A549 (cell line): ENCODE measurements at regions not wholly inside any gene's neighbourhood (a gene's known extent, or its start where the extent isn't known, plus 50 kb on each side); places are given as distances from the start of the nearest gene placed in this dataset.

Source experiments
- ATAC-seq, 2 experiments: fragments of 200-7000 bp in 1 of 2; fragments of >200 bp in 1 of 2; cut with Nextera tagmentation in 1 of 2; cut with Tn5 transposase in 1 of 2; 3 replicates each; pipeline versions ENCODE4 v1.8.0 to v1.9.1; 2018 to 2020; ENCODE audit warnings: mild to moderate bottlenecking in 1 of 2, moderate library complexity in 1 of 2
- CTCF ChIA-PET: fragments of 300-600 bp; sonication (Branson Sonifier 250); formaldehyde crosslinking; extraction: SDS; loops from one replicate; lab custom pipeline; 2021; ENCODE audit warnings: antibody characterized with exemption, inconsistent platforms; lab: Yijun Ruan, JAX
- POLR2A ChIA-PET: fragments of 350-600 bp; formaldehyde crosslinking; extraction: SDS; loops from one replicate; lab custom pipeline; 2021; ENCODE audit warnings: antibody characterized with exemption, inconsistent platforms; lab: Yijun Ruan, JAX
- DNase-seq, 2 experiments: peaks; one replicate each; pipeline versions ENCODE4 v3.0.0 to v3.0.0-alpha.2; 2011 to 2016; ENCODE audit warnings: low read depth in 1 of 2, low spot score in 1 of 2
- FAIRE-seq: peaks from 2 replicates; lab custom pipeline; 2011; peaks lifted over from hg19 to GRCh38; lab: Jason Lieb, UNC
- H3K27ac ChIP-seq, 2 experiments: fragments of >200 bp; sonication (Bioruptor Twin); formaldehyde crosslinking; 3 replicates each; pipeline ENCODE4 v1.5.1; 2016 to 2017
- H3K4me1 ChIP-seq: fragments of >200 bp; sonication (Bioruptor Twin); formaldehyde crosslinking; 3 replicates; pipeline ENCODE4 v1.6.1; 2016
- H3K4me2 ChIP-seq: fragments of >200 bp; sonication (Bioruptor Twin); formaldehyde crosslinking; 3 replicates; pipeline ENCODE4 v1.6.1; 2016
- H3K4me3 ChIP-seq: fragments of >200 bp; sonication (Bioruptor Twin); formaldehyde crosslinking; 3 replicates; pipeline ENCODE4 v1.5.1; 2016
- H3K9me3 ChIP-seq: fragments of >200 bp; sonication (Bioruptor Twin); formaldehyde crosslinking; 3 replicates; pipeline ENCODE4 v1.6.1; 2016
- CHD4 ChIP-seq: fragments of 200-600 bp; sonication (generic); IDR thresholded peaks from 2 replicates; pipeline ENCODE4 v1.6.1; 2016; ENCODE audit warnings: antibody characterized with exemption, mild to moderate bottlenecking, borderline replicate concordance
- EHF ChIP-seq: fragments of 250-450 bp; sonication (Bioruptor Pico); IDR thresholded peaks from 2 replicates; pipeline ENCODE4 v1.5.0; 2020; ENCODE audit warnings: mild to moderate bottlenecking
- EP300 ChIP-seq, 2 experiments: fragments of >200 bp; sonication (Bioruptor Twin); formaldehyde crosslinking; IDR thresholded peaks; 2 replicates in 1 of 2; 3 replicates in 1 of 2; pipeline ENCODE4 v1.6.1; 2016 to 2017
- JUN ChIP-seq, 2 experiments: fragments of >200 bp; sonication (Bioruptor Twin); formaldehyde crosslinking; IDR thresholded peaks; 2 replicates in 1 of 2; 3 replicates in 1 of 2; pipeline ENCODE4 v1.6.1; 2016 to 2017
- JUNB ChIP-seq: fragments of >200 bp; sonication (Bioruptor Twin); formaldehyde crosslinking; IDR thresholded peaks from 2 replicates; pipeline ENCODE4 v1.6.1; 2016
- KDM1A ChIP-seq: fragments of 200-600 bp; sonication (generic); IDR thresholded peaks from 2 replicates; pipeline ENCODE4 v1.6.1; 2016; ENCODE audit warnings: low read depth, mild to moderate bottlenecking
- KDM5A ChIP-seq: fragments of 200-600 bp; sonication (generic); IDR thresholded peaks from 2 replicates; pipeline ENCODE4 v1.6.1; 2016; ENCODE audit warnings: antibody characterized with exemption, mild to moderate bottlenecking
- MAZ ChIP-seq: fragments of 150-350 bp; IDR thresholded peaks from 2 replicates; pipeline ENCODE4 v1.6.1; 2014; ENCODE audit warnings: antibody characterized with exemption, low read depth, low read length, borderline replicate concordance
- NPAS2 ChIP-seq: fragments of 250-450 bp; sonication (Bioruptor Pico); IDR thresholded peaks from 2 replicates; pipeline ENCODE4 v1.8.0; 2022; ENCODE audit warnings: mild to moderate bottlenecking, moderate library complexity, borderline replicate concordance
- PHF8 ChIP-seq: fragments of 200-600 bp; sonication (generic); IDR thresholded peaks from 2 replicates; pipeline ENCODE4 v1.6.1; 2016; ENCODE audit warnings: low read depth, mild to moderate bottlenecking, antibody characterized with exemption, moderate library complexity, borderline replicate concordance
- POLR2A ChIP-seq: IDR thresholded peaks from 2 replicates; pipeline ENCODE4 v1.6.1; 2012; ENCODE audit warnings: mild to moderate bottlenecking, low read length
- RAD21 ChIP-seq, 2 experiments: fragments of >200 bp in 1 of 2; sonication (Bioruptor Twin) in 1 of 2; formaldehyde crosslinking in 1 of 2; IDR thresholded peaks in 1 of 2; conservative IDR thresholded peaks in 1 of 2; 2 replicates in 1 of 2; 3 replicates in 1 of 2; pipeline ENCODE4 v1.6.1; 2012 to 2018; ENCODE audit warnings: inconsistent platforms in 1 of 2
- RARB ChIP-seq: fragments of 250-450 bp; sonication (Bioruptor Pico); IDR thresholded peaks from 2 replicates; pipeline ENCODE4 v1.8.0; 2021; ENCODE audit warnings: mild to moderate bottlenecking, moderate library complexity
- RCOR1 ChIP-seq: fragments of 150-350 bp; IDR thresholded peaks from 2 replicates; pipeline ENCODE4 v1.6.1; 2014; ENCODE audit warnings: antibody characterized with exemption, low read length, low read depth
- RFX5 ChIP-seq: fragments of 450-650 bp; IDR thresholded peaks from 2 replicates; pipeline ENCODE4 v1.7.1; 2014; ENCODE audit warnings: antibody characterized with exemption, mild to moderate bottlenecking, moderate library complexity
- SMC3 ChIP-seq: fragments of >200 bp; sonication (Bioruptor Twin); formaldehyde crosslinking; IDR thresholded peaks from 3 replicates; pipeline ENCODE4 v1.6.1; 2018; ENCODE audit warnings: inconsistent platforms
- SREBF2 ChIP-seq: fragments of 450-650 bp; IDR thresholded peaks from 2 replicates; pipeline ENCODE4 v1.6.1; 2014; ENCODE audit warnings: mild to moderate bottlenecking, moderate library complexity
- ZC3H11A ChIP-seq: fragments of 450-650 bp; IDR thresholded peaks from 2 replicates; pipeline ENCODE4 v1.6.1; 2014; ENCODE audit warnings: antibody characterized with exemption, mild to moderate bottlenecking
- ZFP36 ChIP-seq: fragments of 450-650 bp; IDR thresholded peaks from 2 replicates; pipeline ENCODE4 v1.6.1; 2014; ENCODE audit warnings: borderline replicate concordance; ENCODE audit not compliant: partially characterized antibody
- ZNF302 ChIP-seq: fragments of 250-450 bp; sonication (Bioruptor Pico); IDR thresholded peaks from 2 replicates; pipeline ENCODE4 v1.9.0; 2021; ENCODE audit warnings: inconsistent platforms, mild to moderate bottlenecking, moderate library complexity
- WGBS: methylation state at CpG from one replicate; pipeline ENCODE4 v1.1.6; 2017; ENCODE audit errors: missing lambda C conversion rate; 5-methylcytosine and 5-hydroxymethylcytosine counted together
- TF ChIP-seq, protein P1 (sequence below): IDR thresholded peaks from 2 replicates; pipeline ENCODE4 v1.6.1; 2012
- TF ChIP-seq, protein P2 (sequence below): fragments of 250-450 bp; sonication (Bioruptor Pico); IDR thresholded peaks from 2 replicates; pipeline ENCODE4 v1.5.0; 2021; ENCODE audit warnings: mild to moderate bottlenecking, moderate library complexity, borderline replicate concordance
- TF ChIP-seq, protein P3 (sequence below): fragments of 200-600 bp; sonication (generic); IDR thresholded peaks from 2 replicates; pipeline ENCODE4 v1.6.1; 2016; ENCODE audit warnings: antibody characterized with exemption, mild to moderate bottlenecking, moderate library complexity
- TF ChIP-seq, protein P4 (sequence below): fragments of >200 bp; sonication (Bioruptor Twin); formaldehyde crosslinking; IDR thresholded peaks from 3 replicates; pipeline ENCODE4 v1.5.1; 2016

DNA sequence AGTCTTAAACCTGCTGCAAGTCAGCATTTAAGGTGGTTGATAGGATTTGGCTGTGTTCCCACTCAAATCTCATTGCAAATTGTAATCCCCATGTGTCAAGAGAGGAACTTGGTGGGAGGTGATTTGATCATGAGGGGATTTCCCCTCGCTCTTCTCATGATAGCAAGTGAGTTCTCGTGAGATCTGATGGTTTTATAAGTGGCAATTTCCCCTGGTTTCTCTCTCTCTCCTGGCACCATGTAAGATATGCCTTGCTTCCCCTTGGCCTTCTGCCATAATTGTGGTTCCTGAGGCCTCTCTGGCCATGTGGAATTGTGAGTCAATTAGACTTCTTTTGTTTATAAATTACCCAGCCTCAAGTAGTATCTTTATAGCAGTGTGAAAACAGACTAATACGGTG, 84.3 kb upstream of the SMC2 start:
- WGBS: 18% methylated on average over 3 of the region's 3 CpGs
- CTCF ChIA-PET: no interaction called here
- no peak for TF ChIP-seq RFX5
- no peak for TF ChIP-seq ZC3H11A
- TF ChIP-seq CHD4: no peak
- no peak for TF ChIP-seq KDM5A
- TF ChIP-seq, protein P1, sequence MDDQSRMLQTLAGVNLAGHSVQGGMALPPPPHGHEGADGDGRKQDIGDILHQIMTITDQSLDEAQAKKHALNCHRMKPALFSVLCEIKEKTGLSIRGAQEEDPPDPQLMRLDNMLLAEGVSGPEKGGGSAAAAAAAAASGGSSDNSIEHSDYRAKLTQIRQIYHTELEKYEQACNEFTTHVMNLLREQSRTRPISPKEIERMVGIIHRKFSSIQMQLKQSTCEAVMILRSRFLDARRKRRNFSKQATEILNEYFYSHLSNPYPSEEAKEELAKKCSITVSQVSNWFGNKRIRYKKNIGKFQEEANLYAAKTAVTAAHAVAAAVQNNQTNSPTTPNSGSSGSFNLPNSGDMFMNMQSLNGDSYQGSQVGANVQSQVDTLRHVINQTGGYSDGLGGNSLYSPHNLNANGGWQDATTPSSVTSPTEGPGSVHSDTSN: no peak
- TF ChIP-seq ZNF302 (CRISPR knock-in tag): no peak
- no peak for TF ChIP-seq SREBF2
- TF ChIP-seq RARB: no peak
- TF ChIP-seq JUNB: no peak
- TF ChIP-seq POLR2A: no peak
- no peak for TF ChIP-seq ZFP36
- no peak for TF ChIP-seq KDM1A
- no peak for TF ChIP-seq EP300 (IDR thresholded peaks at IDR 0.05)
- TF ChIP-seq RAD21 (conservative IDR thresholded peaks at IDR 0.05 in 1 of 2, IDR thresholded peaks at IDR 0.05 in 1 of 2): no peak
- TF ChIP-seq JUN (IDR thresholded peaks at IDR 0.05): no peak
- TF ChIP-seq RCOR1: no peak
- H3K27ac ChIP-seq: no peak overlapping the region
- no peak for FAIRE-seq
- no peaks in the 10 kb centered on the region for H3K4me1 ChIP-seq
- no peaks in the 10 kb centered on the region for H3K9me3 ChIP-seq
- DNase-seq: no peak
- no peak overlapping the region for H3K4me3 ChIP-seq
- POLR2A ChIA-PET: no interaction called here
- H3K4me2 ChIP-seq: no peak overlapping the region
- ATAC-seq: no peak

DNA sequence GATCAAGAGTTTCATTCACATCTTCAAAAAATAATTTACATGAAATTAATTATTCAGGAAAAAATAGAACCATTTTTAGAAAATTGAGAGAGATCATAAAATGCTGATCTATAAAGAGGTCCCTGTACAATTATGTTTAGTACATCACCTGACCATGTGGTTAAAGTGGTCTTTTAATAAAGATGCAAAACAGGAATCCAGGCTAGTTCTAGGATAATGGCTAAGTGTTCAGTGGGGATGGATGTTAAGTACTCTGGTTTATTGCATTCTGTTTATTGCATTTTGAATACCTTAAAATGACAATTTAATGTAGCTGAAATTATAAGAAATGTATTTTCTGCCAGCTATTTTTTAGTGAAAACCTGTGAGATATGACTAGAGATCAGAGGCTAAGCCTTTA, 72.0 kb upstream of the SMC2 start:
- TF ChIP-seq, protein P2, sequence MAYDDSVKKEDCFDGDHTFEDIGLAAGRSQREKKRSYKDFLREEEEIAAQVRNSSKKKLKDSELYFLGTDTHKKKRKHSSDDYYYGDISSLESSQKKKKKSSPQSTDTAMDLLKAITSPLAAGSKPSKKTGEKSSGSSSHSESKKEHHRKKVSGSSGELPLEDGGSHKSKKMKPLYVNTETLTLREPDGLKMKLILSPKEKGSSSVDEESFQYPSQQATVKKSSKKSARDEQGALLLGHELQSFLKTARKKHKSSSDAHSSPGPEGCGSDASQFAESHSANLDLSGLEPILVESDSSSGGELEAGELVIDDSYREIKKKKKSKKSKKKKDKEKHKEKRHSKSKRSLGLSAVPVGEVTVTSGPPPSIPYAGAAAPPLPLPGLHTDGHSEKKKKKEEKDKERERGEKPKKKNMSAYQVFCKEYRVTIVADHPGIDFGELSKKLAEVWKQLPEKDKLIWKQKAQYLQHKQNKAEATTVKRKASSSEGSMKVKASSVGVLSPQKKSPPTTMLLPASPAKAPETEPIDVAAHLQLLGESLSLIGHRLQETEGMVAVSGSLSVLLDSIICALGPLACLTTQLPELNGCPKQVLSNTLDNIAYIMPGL (CRISPR knock-in tag): no peak
- TF ChIP-seq KDM1A: no peak
- TF ChIP-seq, protein P3, sequence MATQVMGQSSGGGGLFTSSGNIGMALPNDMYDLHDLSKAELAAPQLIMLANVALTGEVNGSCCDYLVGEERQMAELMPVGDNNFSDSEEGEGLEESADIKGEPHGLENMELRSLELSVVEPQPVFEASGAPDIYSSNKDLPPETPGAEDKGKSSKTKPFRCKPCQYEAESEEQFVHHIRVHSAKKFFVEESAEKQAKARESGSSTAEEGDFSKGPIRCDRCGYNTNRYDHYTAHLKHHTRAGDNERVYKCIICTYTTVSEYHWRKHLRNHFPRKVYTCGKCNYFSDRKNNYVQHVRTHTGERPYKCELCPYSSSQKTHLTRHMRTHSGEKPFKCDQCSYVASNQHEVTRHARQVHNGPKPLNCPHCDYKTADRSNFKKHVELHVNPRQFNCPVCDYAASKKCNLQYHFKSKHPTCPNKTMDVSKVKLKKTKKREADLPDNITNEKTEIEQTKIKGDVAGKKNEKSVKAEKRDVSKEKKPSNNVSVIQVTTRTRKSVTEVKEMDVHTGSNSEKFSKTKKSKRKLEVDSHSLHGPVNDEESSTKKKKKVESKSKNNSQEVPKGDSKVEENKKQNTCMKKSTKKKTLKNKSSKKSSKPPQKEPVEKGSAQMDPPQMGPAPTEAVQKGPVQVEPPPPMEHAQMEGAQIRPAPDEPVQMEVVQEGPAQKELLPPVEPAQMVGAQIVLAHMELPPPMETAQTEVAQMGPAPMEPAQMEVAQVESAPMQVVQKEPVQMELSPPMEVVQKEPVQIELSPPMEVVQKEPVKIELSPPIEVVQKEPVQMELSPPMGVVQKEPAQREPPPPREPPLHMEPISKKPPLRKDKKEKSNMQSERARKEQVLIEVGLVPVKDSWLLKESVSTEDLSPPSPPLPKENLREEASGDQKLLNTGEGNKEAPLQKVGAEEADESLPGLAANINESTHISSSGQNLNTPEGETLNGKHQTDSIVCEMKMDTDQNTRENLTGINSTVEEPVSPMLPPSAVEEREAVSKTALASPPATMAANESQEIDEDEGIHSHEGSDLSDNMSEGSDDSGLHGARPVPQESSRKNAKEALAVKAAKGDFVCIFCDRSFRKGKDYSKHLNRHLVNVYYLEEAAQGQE: no peak
- TF ChIP-seq, protein P4, sequence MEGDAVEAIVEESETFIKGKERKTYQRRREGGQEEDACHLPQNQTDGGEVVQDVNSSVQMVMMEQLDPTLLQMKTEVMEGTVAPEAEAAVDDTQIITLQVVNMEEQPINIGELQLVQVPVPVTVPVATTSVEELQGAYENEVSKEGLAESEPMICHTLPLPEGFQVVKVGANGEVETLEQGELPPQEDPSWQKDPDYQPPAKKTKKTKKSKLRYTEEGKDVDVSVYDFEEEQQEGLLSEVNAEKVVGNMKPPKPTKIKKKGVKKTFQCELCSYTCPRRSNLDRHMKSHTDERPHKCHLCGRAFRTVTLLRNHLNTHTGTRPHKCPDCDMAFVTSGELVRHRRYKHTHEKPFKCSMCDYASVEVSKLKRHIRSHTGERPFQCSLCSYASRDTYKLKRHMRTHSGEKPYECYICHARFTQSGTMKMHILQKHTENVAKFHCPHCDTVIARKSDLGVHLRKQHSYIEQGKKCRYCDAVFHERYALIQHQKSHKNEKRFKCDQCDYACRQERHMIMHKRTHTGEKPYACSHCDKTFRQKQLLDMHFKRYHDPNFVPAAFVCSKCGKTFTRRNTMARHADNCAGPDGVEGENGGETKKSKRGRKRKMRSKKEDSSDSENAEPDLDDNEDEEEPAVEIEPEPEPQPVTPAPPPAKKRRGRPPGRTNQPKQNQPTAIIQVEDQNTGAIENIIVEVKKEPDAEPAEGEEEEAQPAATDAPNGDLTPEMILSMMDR: no peak
- TF ChIP-seq SMC3: no peak
- no peak for TF ChIP-seq SREBF2
- TF ChIP-seq MAZ: no peak
- no peak for TF ChIP-seq RCOR1
- no peak for TF ChIP-seq EHF (CRISPR knock-in tag)
- no peak for TF ChIP-seq ZNF302 (CRISPR knock-in tag)
- TF ChIP-seq PHF8: no peak
- no peak for TF ChIP-seq NPAS2 (CRISPR knock-in tag)
- POLR2A ChIA-PET: no interaction called here
- no peaks in the 10 kb centered on the region for H3K4me1 ChIP-seq
- no peak overlapping the region for H3K4me3 ChIP-seq
- ATAC-seq (no peak), FAIRE-seq (no peak), DNase-seq (no peak)
- H3K9me3 ChIP-seq: no peaks in the 10 kb centered on the region
- H3K4me2 ChIP-seq: no peak overlapping the region
- no peak overlapping the region for H3K27ac ChIP-seq
- CTCF ChIA-PET: no interaction called here
